Lung (tissue), 11 donors: ENCODE measurements at regions not wholly inside any gene's neighbourhood (a gene's known extent, or its start where the extent isn't known, plus 50 kb on each side); places are given as distances from the start of the nearest gene placed in this dataset.

Experiments
- ATAC-seq: fragments of 200-7000 bp; cut with Tn5 transposase; one replicate; pipeline ENCODE4 v1.9.1; 2020; ENCODE audit warnings: moderate number of reproducible peaks; ENCODE audit not compliant: insufficient read depth, low FRiP score
- DNase-seq, 3 donors: peaks; one replicate each; pipeline ENCODE4 v3.0.0-alpha.2; 2013 to 2017
- H3K27ac ChIP-seq, 2 donors: one replicate each; pipeline ENCODE4 v1.5.1; 2013; ENCODE audit warnings: mild to moderate bottlenecking in 2 of 2, moderate library complexity in 2 of 2, control low read depth in 1 of 2, inconsistent platforms in 1 of 2, low read depth in 1 of 2, low read length in 1 of 2
- H3K27me3 ChIP-seq, 3 donors: one replicate each; pipeline ENCODE4 v1.5.1; 2013; ENCODE audit warnings: low read length in 2 of 3; ENCODE audit not compliant: control insufficient read depth in 3 of 3, insufficient read depth in 3 of 3
- H3K36me3 ChIP-seq, 4 donors: one replicate each; pipeline ENCODE4 v1.5.1; 2013; ENCODE audit warnings: low read length in 4 of 4, mild to moderate bottlenecking in 1 of 4, moderate library complexity in 1 of 4; ENCODE audit not compliant: control insufficient read depth in 4 of 4, insufficient read depth in 4 of 4
- H3K4me1 ChIP-seq, 5 donors: one replicate each; pipeline ENCODE4 v1.5.1; 2013; ENCODE audit warnings: low read length in 5 of 5, mild to moderate bottlenecking in 2 of 5, moderate library complexity in 1 of 5; ENCODE audit not compliant: control insufficient read depth in 5 of 5, insufficient read depth in 5 of 5
- H3K4me3 ChIP-seq: one replicate; pipeline ENCODE4 v1.5.1; 2013; ENCODE audit warnings: mild to moderate bottlenecking, control low read depth, moderate library complexity
- H3K9ac ChIP-seq, 2 donors: one replicate each; pipeline ENCODE4 v1.5.1; 2013; ENCODE audit warnings: low read length in 2 of 2, control low read depth in 1 of 2; ENCODE audit not compliant: insufficient read depth in 1 of 2
- H3K9me3 ChIP-seq, 4 donors: one replicate each; pipeline ENCODE4 v1.5.1; 2013; ENCODE audit warnings: low read length in 3 of 4, mild to moderate bottlenecking in 1 of 4, moderate library complexity in 1 of 4; ENCODE audit not compliant: control insufficient read depth in 4 of 4, insufficient read depth in 3 of 4
- WGBS, 2 donors: extraction: QIAGEN DNeasy Blood & Tissue Kit; methylation state at CpG; one replicate each; pipeline ENCODE4 v1.1.7; 2013; 5-methylcytosine and 5-hydroxymethylcytosine counted together
- TF ChIP-seq, protein P1 (sequence below): IDR thresholded peaks from 2 replicates; pipeline ENCODE4 v1.5.1; 2012; ENCODE audit warnings: mild to moderate bottlenecking; ENCODE audit errors: control extremely low read depth, extremely low read depth
- donor health status: control.
- donor health status: control.
- donor health status: Bipolar disorder and iron deficiency.
- donor health status: healthy.
- donor health status: DM: yes; HTN: yes; CAD: no.

DNA sequence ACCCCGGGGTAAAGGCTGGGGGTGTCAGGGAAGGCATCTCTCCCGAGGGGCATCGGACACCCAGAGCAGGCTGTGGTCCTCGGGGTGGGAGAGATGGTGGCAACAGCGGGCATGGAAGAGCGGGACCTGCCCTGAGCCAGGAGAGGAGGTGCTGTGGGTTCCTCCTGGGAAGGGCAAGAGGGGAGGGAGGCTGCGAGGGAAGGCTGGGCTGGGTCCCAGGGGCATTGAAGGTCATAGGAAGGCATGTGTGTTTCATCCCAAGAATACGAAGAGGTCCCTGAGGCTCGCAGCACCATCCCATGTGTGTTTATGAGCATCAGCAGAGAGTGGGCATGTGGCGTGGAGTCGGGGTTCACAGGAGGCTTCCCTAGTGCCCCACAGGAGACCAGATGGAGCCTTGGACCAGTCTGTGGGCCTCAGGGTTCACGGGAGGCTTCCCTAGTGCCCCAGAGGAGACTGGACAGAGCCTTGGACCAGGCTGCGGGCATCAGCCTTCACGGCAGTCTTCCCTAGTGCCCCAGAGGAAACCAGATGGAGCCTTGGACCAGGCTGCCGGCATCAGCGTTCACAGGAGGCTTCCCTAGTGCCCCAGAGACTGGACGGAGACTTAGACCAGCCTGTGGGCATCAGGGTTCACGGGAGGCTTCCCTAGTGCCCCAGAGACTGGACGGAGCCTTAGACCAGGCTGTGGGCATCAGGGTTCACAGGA lies 420.6 kb downstream of the BRD1 start:
- 81 to 82% methylated on average over 19 of the region's 19 CpGs for WGBS, 2 donors
- DNase-seq (no peak), ATAC-seq (no peak)
- Histone ChIP-seq H3K9me3 (no peaks in the 10 kb centered on the region), H3K4me3 (no peak overlapping the region), H3K36me3 (no peaks in the 10 kb centered on the region), H3K9ac (no peak overlapping the region), H3K27ac (no peak overlapping the region), H3K4me1 (no peaks in the 10 kb centered on the region), H3K27me3 (peaks cover 2 to 6% (median 3%) of the 10 kb centered on the region in 3 donors)
- TF ChIP-seq, protein P1, sequence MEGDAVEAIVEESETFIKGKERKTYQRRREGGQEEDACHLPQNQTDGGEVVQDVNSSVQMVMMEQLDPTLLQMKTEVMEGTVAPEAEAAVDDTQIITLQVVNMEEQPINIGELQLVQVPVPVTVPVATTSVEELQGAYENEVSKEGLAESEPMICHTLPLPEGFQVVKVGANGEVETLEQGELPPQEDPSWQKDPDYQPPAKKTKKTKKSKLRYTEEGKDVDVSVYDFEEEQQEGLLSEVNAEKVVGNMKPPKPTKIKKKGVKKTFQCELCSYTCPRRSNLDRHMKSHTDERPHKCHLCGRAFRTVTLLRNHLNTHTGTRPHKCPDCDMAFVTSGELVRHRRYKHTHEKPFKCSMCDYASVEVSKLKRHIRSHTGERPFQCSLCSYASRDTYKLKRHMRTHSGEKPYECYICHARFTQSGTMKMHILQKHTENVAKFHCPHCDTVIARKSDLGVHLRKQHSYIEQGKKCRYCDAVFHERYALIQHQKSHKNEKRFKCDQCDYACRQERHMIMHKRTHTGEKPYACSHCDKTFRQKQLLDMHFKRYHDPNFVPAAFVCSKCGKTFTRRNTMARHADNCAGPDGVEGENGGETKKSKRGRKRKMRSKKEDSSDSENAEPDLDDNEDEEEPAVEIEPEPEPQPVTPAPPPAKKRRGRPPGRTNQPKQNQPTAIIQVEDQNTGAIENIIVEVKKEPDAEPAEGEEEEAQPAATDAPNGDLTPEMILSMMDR = no peak

- Histone ChIP-seq H3K4me3 (no peak overlapping the region), H3K4me1 (no peaks in the 10 kb centered on the region), H3K9ac (no peak overlapping the region), H3K27ac (no peak overlapping the region), H3K27me3 (peaks cover 2 to 6% (median 3%) of the 10 kb centered on the region in 3 donors), H3K9me3 (no peaks in the 10 kb centered on the region), H3K36me3 (no peaks in the 10 kb centered on the region)
- DNase-seq (no peak), ATAC-seq (no peak)
- TF ChIP-seq, protein P1 = no peak
- WGBS, 2 donors = 67 to 74% methylated on average over 14 of the region's 14 CpGs
Measured at GRCh38 chr22:49406047-49406650, 421.5 kb downstream of the BRD1 start.

GRCh38 chr22:49405590-49405989 lies 422.1 kb downstream of the BRD1 start:
- H3K4me1 ChIP-seq = no peaks in the 10 kb centered on the region
- no peak for DNase-seq
- no peaks in the 10 kb centered on the region for H3K9me3 ChIP-seq
- TF ChIP-seq, protein P1 = no peak
- peaks cover 2 to 6% (median 3%) of the 10 kb centered on the region in 3 donors for H3K27me3 ChIP-seq
- no peak overlapping the region for H3K4me3 ChIP-seq
- ATAC-seq = no peak
- H3K27ac ChIP-seq = no peak overlapping the region
- WGBS, 2 donors = 53 to 80% methylated on average over 3 of the region's 3 CpGs
- H3K9ac ChIP-seq = no peak overlapping the region
- H3K36me3 ChIP-seq = no peaks in the 10 kb centered on the region
